Gastroesophageal sphincter (tissue), 4 donors: ENCODE measurements at regions not wholly inside any gene's neighbourhood (a gene's known extent, or its start where the extent isn't known, plus 50 kb on each side); places are given as distances from the start of the nearest gene placed in this dataset.

ENCODE experiments used
- ATAC-seq: fragments of 150-250 bp; one replicate; pipeline ENCODE4 v1.9.1; 2016; ENCODE audit warnings: mild to moderate bottlenecking, moderate library complexity
- H3K27ac ChIP-seq, 4 donors: fragments of 200-600 bp; sonication (generic) in 3 of 4; 1 replicate in 3 of 4; 2 replicates in 1 of 4; pipeline ENCODE4 v1.5.1; 2016 to 2019
- H3K27me3 ChIP-seq: fragments of 200-600 bp; sonication (generic); one replicate; pipeline ENCODE4 v1.5.1; 2019
- H3K36me3 ChIP-seq, 2 donors: fragments of 200-600 bp; sonication (generic); one replicate each; pipeline ENCODE4 v1.5.1; 2019; ENCODE audit warnings: control low read depth in 1 of 2
- H3K4me1 ChIP-seq, 3 donors: fragments of 200-600 bp; sonication (generic); 1 replicate in 2 of 3; 2 replicates in 1 of 3; pipeline ENCODE4 v1.5.1; 2016 to 2019; ENCODE audit warnings: control low read depth in 2 of 3
- H3K4me3 ChIP-seq, 2 donors: fragments of 200-600 bp; sonication (generic); one replicate each; pipeline ENCODE4 v1.5.1; 2019; ENCODE audit warnings: mild to moderate bottlenecking in 1 of 2, moderate library complexity in 1 of 2
- H3K9me3 ChIP-seq, 3 donors: fragments of 200-600 bp; sonication (generic); one replicate each; pipeline ENCODE4 v1.5.1; 2017 to 2019; ENCODE audit warnings: control low read depth in 2 of 3
- EP300 ChIP-seq: sonication (generic); formaldehyde crosslinking; IDR thresholded peaks from one replicate; pipeline ENCODE4 v1.6.1; 2017; ENCODE audit warnings: antibody characterized with exemption, mild to moderate bottlenecking
- POLR2A ChIP-seq, 2 donors: fragments of 450-650 bp; IDR thresholded peaks; one replicate each; pipeline ENCODE4 v1.6.1; 2017; ENCODE audit warnings: antibody characterized with exemption in 2 of 2, mild to moderate bottlenecking in 2 of 2, moderate library complexity in 1 of 2
- POLR2AphosphoS5 ChIP-seq: sonication (generic); formaldehyde crosslinking; IDR thresholded peaks from one replicate; pipeline ENCODE4 v1.6.1; 2017; ENCODE audit warnings: antibody characterized with exemption
- WGBS, 2 donors: methylation state at CpG; one replicate each; pipeline ENCODE4 v1.1.5; 2018; ENCODE audit warnings: low coverage in 1 of 2; 5-methylcytosine and 5-hydroxymethylcytosine counted together
- TF ChIP-seq, protein P1 (sequence below), 4 experiments: fragments of 200-600 bp in 2 of 4; fragments of 450-650 bp in 2 of 4; sonication (generic) in 1 of 4; IDR thresholded peaks; one replicate each; pipeline ENCODE4 v1.5.1; 2017 to 2019; ENCODE audit warnings: antibody characterized with exemption in 4 of 4, mild to moderate bottlenecking in 2 of 4, moderate library complexity in 2 of 4

DNA sequence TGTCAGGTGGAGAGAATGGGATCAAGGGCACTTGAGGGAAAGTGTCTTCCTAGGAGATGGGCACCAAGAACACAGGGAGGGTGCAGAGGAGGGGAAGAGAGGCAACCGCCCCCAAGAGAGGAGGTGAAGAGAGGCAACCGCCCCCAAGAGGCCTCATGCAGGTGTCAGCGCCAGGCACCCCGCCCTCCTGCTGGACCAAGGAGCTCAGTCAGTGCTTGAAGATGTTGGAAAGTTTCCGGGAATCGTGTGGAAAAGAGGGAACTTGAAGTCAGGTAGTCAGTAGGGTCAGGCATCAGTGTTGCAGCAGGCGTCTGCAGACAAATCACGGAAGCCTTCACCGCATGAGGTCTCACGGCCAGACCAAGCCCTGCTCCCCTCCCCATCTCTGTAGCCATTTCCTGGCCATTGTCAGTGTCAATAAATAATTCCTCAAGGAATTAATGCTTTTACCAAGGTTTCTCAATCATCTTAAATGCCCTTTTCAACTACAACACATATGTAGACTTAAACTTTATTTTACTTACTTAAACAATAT lies 353.1 kb downstream of the EIPR1 start:
- H3K4me3 ChIP-seq: no peak overlapping the region
- WGBS, 2 donors: 63 to 76% methylated on average over 6 to 10 of the region's 10 CpGs
- no peaks in the 10 kb centered on the region for H3K4me1 ChIP-seq
- no peaks in the 10 kb centered on the region for H3K36me3 ChIP-seq
- no peak for ATAC-seq
- H3K9me3 ChIP-seq: peaks cover 0 to 9% (median 0%) of the 10 kb centered on the region in 3 donors
- peaks cover 6% of the 10 kb centered on the region for H3K27me3 ChIP-seq
- no peak for TF ChIP-seq POLR2A (IDR thresholded peaks at IDR 0.05)
- no peak for TF ChIP-seq POLR2AphosphoS5
- no peak for TF ChIP-seq EP300
- TF ChIP-seq, protein P1, sequence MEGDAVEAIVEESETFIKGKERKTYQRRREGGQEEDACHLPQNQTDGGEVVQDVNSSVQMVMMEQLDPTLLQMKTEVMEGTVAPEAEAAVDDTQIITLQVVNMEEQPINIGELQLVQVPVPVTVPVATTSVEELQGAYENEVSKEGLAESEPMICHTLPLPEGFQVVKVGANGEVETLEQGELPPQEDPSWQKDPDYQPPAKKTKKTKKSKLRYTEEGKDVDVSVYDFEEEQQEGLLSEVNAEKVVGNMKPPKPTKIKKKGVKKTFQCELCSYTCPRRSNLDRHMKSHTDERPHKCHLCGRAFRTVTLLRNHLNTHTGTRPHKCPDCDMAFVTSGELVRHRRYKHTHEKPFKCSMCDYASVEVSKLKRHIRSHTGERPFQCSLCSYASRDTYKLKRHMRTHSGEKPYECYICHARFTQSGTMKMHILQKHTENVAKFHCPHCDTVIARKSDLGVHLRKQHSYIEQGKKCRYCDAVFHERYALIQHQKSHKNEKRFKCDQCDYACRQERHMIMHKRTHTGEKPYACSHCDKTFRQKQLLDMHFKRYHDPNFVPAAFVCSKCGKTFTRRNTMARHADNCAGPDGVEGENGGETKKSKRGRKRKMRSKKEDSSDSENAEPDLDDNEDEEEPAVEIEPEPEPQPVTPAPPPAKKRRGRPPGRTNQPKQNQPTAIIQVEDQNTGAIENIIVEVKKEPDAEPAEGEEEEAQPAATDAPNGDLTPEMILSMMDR (IDR thresholded peaks at IDR 0.05): no peak
- H3K27ac ChIP-seq: no peak overlapping the region

DNA sequence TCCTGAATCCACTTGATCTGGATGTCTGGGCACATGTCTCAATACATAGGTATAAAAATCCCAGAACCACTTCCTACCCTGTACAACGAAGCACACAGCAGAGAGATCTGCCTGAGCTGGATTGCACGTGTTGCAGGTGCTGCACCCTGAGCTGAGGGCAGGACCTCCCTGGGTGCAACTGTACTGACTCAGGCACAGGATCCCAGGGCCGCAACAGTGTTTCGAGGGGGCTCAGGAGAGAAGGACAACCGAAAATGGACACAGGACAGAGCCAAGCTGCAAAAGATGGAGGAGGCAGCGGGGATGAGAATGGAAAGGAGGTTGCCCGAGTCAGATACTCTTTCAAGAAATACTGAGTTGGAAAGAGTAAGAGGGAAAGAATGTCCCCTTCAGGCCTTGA lies 354.1 kb downstream of the EIPR1 start:
- TF ChIP-seq POLR2A (IDR thresholded peaks at IDR 0.05): no peak
- TF ChIP-seq POLR2AphosphoS5: no peak
- TF ChIP-seq, protein P1 (IDR thresholded peaks at IDR 0.05): no peak
- TF ChIP-seq EP300: no peak
- ATAC-seq: no peak
- Histone ChIP-seq H3K4me3 (no peak overlapping the region), H3K27me3 (peaks cover 6% of the 10 kb centered on the region), H3K9me3 (peaks cover 0 to 11% (median 0%) of the 10 kb centered on the region in 3 donors), H3K36me3 (no peaks in the 10 kb centered on the region), H3K27ac (no peak overlapping the region), H3K4me1 (no peaks in the 10 kb centered on the region)
- WGBS, 2 donors: 83% methylated on average over 4 of the region's 7 CpGs; no CpG with 5 or more reads in 1 of the 2 donors

DNA sequence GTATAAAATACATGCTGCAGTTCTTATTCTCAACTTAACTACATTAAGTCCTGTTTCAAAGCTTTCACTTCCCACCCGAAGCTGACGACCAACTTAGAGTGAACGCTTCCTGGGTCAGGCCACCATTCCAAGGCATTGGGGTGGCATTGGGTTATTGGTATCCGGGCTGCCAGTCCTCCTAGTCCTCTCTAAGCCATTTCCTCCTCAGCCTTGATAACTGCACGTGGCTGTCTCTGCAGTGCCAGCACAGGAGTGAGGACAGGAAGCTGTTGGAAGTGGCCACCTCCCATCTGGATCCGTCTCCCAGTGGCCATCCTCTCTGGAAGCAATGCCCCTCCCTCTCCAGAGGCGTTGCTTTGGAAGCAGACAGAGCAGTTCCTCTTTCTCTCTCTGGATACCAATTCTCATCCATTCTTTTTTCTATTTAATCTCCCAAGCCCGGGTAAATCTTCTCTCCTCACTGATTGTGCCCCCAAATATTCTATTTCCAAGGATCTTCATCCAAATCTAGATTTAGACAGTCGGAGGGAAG lies 354.7 kb downstream of the EIPR1 start:
- H3K9me3 ChIP-seq: peaks cover 0 to 16% (median 0%) of the 10 kb centered on the region in 3 donors
- no peaks in the 10 kb centered on the region for H3K4me1 ChIP-seq
- TF ChIP-seq POLR2AphosphoS5: no peak
- no peak for TF ChIP-seq EP300
- TF ChIP-seq, protein P1 (IDR thresholded peaks at IDR 0.05): no peak
- no peak for TF ChIP-seq POLR2A (IDR thresholded peaks at IDR 0.05)
- ATAC-seq: no peak
- H3K27me3 ChIP-seq: peaks cover 6% of the 10 kb centered on the region
- no peaks in the 10 kb centered on the region for H3K36me3 ChIP-seq
- H3K4me3 ChIP-seq: no peak overlapping the region
- WGBS, 2 donors: 71% methylated on average over 9 of the region's 9 CpGs; no CpG with 5 or more reads in 1 of the 2 donors
- H3K27ac ChIP-seq: no peak overlapping the region

DNA sequence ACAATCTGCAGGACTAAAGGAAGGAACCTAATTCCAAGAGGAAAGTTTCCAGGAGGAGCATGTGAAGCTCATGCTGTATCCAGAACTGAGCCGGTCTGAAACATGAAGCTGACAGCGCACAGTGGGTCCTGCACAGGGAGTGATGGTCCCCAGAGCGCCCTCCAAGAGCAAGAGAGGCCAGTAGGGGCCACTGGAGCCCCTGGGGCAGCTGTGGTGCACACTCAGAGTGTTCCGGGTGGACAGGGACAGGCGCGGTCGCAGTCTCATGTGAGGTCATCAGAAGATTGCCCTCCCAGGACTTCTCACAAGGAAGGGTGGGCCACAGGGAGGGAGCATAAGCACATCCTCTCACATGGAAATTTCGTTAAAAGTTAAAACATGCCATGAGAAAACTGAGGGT lies 355.9 kb downstream of the EIPR1 start:
- Histone ChIP-seq H3K36me3 (no peaks in the 10 kb centered on the region), H3K9me3 (peaks cover 0 to 28% (median 0%) of the 10 kb centered on the region in 3 donors), H3K27ac (no peak overlapping the region), H3K4me1 (no peaks in the 10 kb centered on the region), H3K27me3 (peaks cover 6% of the 10 kb centered on the region), H3K4me3 (no peak overlapping the region)
- TF ChIP-seq, protein P1 (IDR thresholded peaks at IDR 0.05): no peak
- 77 to 89% methylated on average over 3 to 8 of the region's 8 CpGs for WGBS, 2 donors
- no peak for ATAC-seq

DNA sequence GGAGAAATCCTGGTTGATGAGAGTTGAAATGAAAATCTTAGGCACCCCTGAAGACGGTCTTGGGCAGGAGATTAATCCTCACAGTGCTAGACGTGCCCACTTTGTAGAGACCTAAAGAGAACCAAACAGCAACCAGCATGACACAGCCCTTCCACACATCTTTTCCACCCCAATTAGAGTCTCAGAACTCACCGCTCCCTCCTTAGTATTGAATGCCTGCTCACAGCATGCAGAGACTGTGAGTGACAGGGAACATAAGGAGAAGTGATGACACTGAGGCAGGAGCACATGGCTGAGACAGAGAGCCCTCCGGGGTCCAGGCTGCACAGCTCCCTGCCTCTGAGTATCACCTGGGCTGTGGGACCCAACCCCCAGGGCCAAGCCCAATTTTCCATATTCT lies 367.6 kb downstream of the EIPR1 start:
- no peak for ATAC-seq
- H3K27ac ChIP-seq: no peak overlapping the region
- H3K36me3 ChIP-seq: no peaks in the 10 kb centered on the region
- H3K27me3 ChIP-seq: peaks cover 50% of the 10 kb centered on the region
- H3K9me3 ChIP-seq: peaks cover 0 to 31% (median 0%) of the 10 kb centered on the region in 3 donors
- TF ChIP-seq POLR2A (IDR thresholded peaks at IDR 0.05) (no peak), EP300 (no peak), POLR2AphosphoS5 (no peak)
- TF ChIP-seq, protein P1 (IDR thresholded peaks at IDR 0.05): no peak
- 58 to 89% methylated on average over 2 to 4 of the region's 4 CpGs for WGBS, 2 donors
- H3K4me1 ChIP-seq: no peaks in the 10 kb centered on the region
- no peak overlapping the region for H3K4me3 ChIP-seq
